D341Med (cell line): ENCODE measurements at regions not wholly inside any gene's neighbourhood (a gene's known extent, or its start where the extent isn't known, plus 50 kb on each side); places are given as distances from the start of the nearest gene placed in this dataset.
A peak's percentile ranks its signal among the peaks of the same experiment; 100 is the strongest.
"Not testable (repeated sequence)": the region's sequence is repeated elsewhere in the genome, so short reads cannot be mapped to it uniquely, and the experiment has no call there.

ENCODE experiments used
- DNase-seq: peaks from one replicate; pipeline ENCODE4 v3.0.0; 2012; ENCODE audit warnings: low spot score

- peak; percentile 17 for DNase-seq
Measured at GRCh38 chr2:154507186-154507585, 191.3 kb upstream of the KCNJ3 start.

- no peak for DNase-seq
Measured at GRCh38 chr2:154518872-154519271, 179.6 kb upstream of the KCNJ3 start.

- not testable (repeated sequence) for DNase-seq
Measured at GRCh38 chr2:154520951-154521350, 177.5 kb upstream of the KCNJ3 start.

- no peak for DNase-seq
Measured at GRCh38 chr2:154526234-154526633, 172.3 kb upstream of the KCNJ3 start.

- no peak for DNase-seq
Measured at GRCh38 chr2:154527962-154528361, 170.5 kb upstream of the KCNJ3 start.

- DNase-seq: no peak
Measured at GRCh38 chr2:154532004-154532403, 166.5 kb upstream of the KCNJ3 start.

GRCh38 chr2:154532763-154533162 is 165.7 kb upstream of the KCNJ3 start:
- no peak for DNase-seq

GRCh38 chr2:154533300-154533940 is 165.1 kb upstream of the KCNJ3 start:
- no peak for DNase-seq

- no peak for DNase-seq
Measured at GRCh38 chr2:154537024-154537423, 161.5 kb upstream of the KCNJ3 start.

- no peak for DNase-seq
Measured at GRCh38 chr2:154537843-154538450, 160.5 kb upstream of the KCNJ3 start.

GRCh38 chr2:154546341-154546740 is 152.2 kb upstream of the KCNJ3 start:
- DNase-seq: no peak

GRCh38 chr2:154549869-154550268 is 148.6 kb upstream of the KCNJ3 start:
- DNase-seq: no peak

- DNase-seq: no peak
Measured at GRCh38 chr2:154551649-154552048, 146.8 kb upstream of the KCNJ3 start.

GRCh38 chr2:154554046-154554445 is 144.4 kb upstream of the KCNJ3 start:
- DNase-seq: no peak

GRCh38 chr2:154555710-154556109 is 142.8 kb upstream of the KCNJ3 start:
- DNase-seq: no peak

GRCh38 chr2:154556146-154556545 is 142.3 kb upstream of the KCNJ3 start:
- no peak for DNase-seq

- DNase-seq: no peak
Measured at GRCh38 chr2:154556607-154557006, 141.9 kb upstream of the KCNJ3 start.

GRCh38 chr2:154557906-154558305 is 140.6 kb upstream of the KCNJ3 start:
- DNase-seq: no peak

GRCh38 chr2:154565433-154565832 is 133.1 kb upstream of the KCNJ3 start:
- no peak for DNase-seq

GRCh38 chr2:154568413-154568812 is 130.1 kb upstream of the KCNJ3 start:
- DNase-seq: no peak

- no peak for DNase-seq
Measured at GRCh38 chr2:154570501-154570900, 128.0 kb upstream of the KCNJ3 start.

- not testable (repeated sequence) for DNase-seq
Measured at GRCh38 chr2:154576699-154577098, 121.8 kb upstream of the KCNJ3 start.

GRCh38 chr2:154577390-154577789 is 121.1 kb upstream of the KCNJ3 start:
- no peak for DNase-seq

- DNase-seq: no peak
Measured at GRCh38 chr2:154580767-154581166, 117.7 kb upstream of the KCNJ3 start.
